ENCODE measurements at regions not wholly inside any gene's neighbourhood (a gene's known extent, or its start where the extent isn't known, plus 50 kb on each side); places are given as distances from the start of the nearest gene placed in this dataset.

GRCh38 chrX:6693051-6693450, 158.1 kb upstream of the VCX3A start:
- TF ChIP-seq RFX5 (IDR thresholded peaks at IDR 0.05; ENCODE audit: low read length): no peak
- TF ChIP-seq REST (IDR thresholded peaks at IDR 0.05; ENCODE audit: low read depth, low read length): no peak
- TF ChIP-seq, protein P1, sequence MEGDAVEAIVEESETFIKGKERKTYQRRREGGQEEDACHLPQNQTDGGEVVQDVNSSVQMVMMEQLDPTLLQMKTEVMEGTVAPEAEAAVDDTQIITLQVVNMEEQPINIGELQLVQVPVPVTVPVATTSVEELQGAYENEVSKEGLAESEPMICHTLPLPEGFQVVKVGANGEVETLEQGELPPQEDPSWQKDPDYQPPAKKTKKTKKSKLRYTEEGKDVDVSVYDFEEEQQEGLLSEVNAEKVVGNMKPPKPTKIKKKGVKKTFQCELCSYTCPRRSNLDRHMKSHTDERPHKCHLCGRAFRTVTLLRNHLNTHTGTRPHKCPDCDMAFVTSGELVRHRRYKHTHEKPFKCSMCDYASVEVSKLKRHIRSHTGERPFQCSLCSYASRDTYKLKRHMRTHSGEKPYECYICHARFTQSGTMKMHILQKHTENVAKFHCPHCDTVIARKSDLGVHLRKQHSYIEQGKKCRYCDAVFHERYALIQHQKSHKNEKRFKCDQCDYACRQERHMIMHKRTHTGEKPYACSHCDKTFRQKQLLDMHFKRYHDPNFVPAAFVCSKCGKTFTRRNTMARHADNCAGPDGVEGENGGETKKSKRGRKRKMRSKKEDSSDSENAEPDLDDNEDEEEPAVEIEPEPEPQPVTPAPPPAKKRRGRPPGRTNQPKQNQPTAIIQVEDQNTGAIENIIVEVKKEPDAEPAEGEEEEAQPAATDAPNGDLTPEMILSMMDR (IDR thresholded peaks at IDR 0.05): no peak
- no peak for TF ChIP-seq RAD21 (IDR thresholded peaks at IDR 0.05; ENCODE audit: low read length)
- no peak for TF ChIP-seq TEAD4 (IDR thresholded peaks at IDR 0.05; ENCODE audit: borderline replicate concordance, insufficient read depth)
- TF ChIP-seq EP300 (IDR thresholded peaks at IDR 0.05; ENCODE audit: borderline replicate concordance in 1 of 2, low read depth in 1 of 2, low read length in 1 of 2): no peak
- TF ChIP-seq, protein P2, sequence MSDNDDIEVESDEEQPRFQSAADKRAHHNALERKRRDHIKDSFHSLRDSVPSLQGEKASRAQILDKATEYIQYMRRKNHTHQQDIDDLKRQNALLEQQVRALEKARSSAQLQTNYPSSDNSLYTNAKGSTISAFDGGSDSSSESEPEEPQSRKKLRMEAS (IDR thresholded peaks at IDR 0.05; ENCODE audit: low read depth): no peak
- TF ChIP-seq EZH2phosphoT487 (IDR thresholded peaks at IDR 0.05; ENCODE audit: borderline replicate concordance, low read depth): no peak
- no peak for TF ChIP-seq SMC3 (IDR thresholded peaks at IDR 0.05; ENCODE audit: low read depth, low read length)
- no peak for TF ChIP-seq CHD2 (IDR thresholded peaks at IDR 0.05; ENCODE audit: low read length, partially characterized antibody)
- TF ChIP-seq NRF1 (IDR thresholded peaks at IDR 0.05; ENCODE audit: low read depth, low read length): no peak
- TF ChIP-seq TCF12 (IDR thresholded peaks at IDR 0.05): no peak
- TF ChIP-seq POLR2AphosphoS5 (IDR thresholded peaks at IDR 0.05; ENCODE audit: low read depth, low read length): no peak
- TF ChIP-seq, protein P3, sequence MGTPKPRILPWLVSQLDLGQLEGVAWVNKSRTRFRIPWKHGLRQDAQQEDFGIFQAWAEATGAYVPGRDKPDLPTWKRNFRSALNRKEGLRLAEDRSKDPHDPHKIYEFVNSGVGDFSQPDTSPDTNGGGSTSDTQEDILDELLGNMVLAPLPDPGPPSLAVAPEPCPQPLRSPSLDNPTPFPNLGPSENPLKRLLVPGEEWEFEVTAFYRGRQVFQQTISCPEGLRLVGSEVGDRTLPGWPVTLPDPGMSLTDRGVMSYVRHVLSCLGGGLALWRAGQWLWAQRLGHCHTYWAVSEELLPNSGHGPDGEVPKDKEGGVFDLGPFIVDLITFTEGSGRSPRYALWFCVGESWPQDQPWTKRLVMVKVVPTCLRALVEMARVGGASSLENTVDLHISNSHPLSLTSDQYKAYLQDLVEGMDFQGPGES (IDR thresholded peaks at IDR 0.05; ENCODE audit: low read depth, low read length): no peak

All from SK-N-SH (cell line).